Loucy (cell line): ENCODE measurements at regions not wholly inside any gene's neighbourhood (a gene's known extent, or its start where the extent isn't known, plus 50 kb on each side); places are given as distances from the start of the nearest gene placed in this dataset.

Source experiments
- CTCF ChIP-seq: fragments of 200-600 bp; sonication (generic); conservative IDR thresholded peaks from 2 replicates; pipeline ENCODE4 v1.5.1; 2014; ENCODE audit warnings: mild to moderate bottlenecking, antibody characterized with exemption, low read length
- EZH2phosphoT487 ChIP-seq: fragments of 200-600 bp; IDR thresholded peaks from 2 replicates; pipeline ENCODE4 v1.6.1; 2018; ENCODE audit warnings: antibody characterized with exemption, mild to moderate bottlenecking, moderate library complexity, borderline replicate concordance

GRCh38 chr12:124085419-124086296, 112.6 kb downstream of the ZNF664 start:
- TF ChIP-seq CTCF (no peak), EZH2phosphoT487 (no peak)
